NCI-H187 treated with DMSO at 0.1 percent for 48 hours (cell line): ENCODE measurements at regions not wholly inside any gene's neighbourhood (a gene's known extent, or its start where the extent isn't known, plus 50 kb on each side); places are given as distances from the start of the nearest gene placed in this dataset.
"Not testable (repeated sequence)": the region's sequence is repeated elsewhere in the genome, so short reads cannot be mapped to it uniquely, and the experiment has no call there.

Source experiments
- DNase-seq: peaks from one replicate; lab custom pipeline; 2025; lab: John Stamatoyannopoulos, UW

DNA sequence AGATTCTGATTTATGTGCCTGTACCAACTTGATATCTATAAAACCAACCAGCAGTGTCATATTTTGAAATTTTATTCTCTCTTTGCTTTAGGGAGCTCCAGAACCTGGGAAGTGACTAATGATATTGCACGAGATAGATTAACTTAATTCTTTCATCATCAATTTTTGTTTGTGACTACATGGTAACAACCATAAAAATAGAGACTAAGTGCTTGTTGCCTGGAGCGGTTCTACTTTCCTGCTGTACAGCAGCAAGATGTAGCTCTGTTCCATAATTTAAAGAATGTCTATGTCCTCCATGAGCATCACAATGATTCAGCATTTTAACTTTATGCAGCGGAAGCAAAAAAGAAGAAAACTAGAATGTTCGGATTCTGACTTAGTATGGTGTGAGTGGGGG, 275.6 kb downstream of the KLF5 start:
- no peak for DNase-seq

DNA sequence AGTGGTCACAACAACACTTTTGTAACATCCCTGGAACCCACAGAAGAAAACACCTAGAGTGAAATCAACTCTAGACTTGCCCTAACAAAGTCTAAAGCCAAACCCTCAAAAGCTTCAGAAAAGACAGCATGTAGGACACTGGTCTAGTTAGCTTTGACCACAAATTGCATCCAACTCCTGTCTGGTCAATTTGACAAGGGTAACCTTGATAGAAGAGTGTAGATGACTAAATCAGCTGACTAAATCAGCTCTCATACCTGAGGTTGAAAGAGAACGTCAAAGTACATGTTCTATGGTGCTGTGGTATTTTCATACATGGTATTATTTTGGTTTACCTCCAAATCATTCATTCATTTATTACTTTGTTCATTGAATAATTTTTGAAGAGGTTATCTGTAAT, 272.8 kb downstream of the KLF5 start:
- DNase-seq: no peak

DNA sequence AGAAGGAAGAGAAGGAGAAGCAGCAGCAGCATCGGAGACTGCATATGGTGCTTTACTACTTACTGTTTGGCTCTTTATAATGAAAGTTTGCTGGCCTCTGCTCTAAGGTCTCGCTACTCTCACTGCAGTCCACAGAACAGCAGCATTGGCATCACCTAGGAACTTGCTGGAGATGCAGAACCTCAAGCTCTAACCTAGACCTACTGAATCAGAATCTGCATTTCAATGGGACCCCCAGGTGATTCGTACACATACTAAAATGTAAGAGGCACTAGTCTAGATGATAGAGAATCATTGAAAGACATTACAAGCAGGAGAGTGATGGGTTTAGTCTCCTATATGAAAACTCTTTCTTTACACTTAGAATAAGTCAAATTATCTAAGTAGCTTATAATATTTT, 270.6 kb downstream of the KLF5 start:
- no peak for DNase-seq

DNA sequence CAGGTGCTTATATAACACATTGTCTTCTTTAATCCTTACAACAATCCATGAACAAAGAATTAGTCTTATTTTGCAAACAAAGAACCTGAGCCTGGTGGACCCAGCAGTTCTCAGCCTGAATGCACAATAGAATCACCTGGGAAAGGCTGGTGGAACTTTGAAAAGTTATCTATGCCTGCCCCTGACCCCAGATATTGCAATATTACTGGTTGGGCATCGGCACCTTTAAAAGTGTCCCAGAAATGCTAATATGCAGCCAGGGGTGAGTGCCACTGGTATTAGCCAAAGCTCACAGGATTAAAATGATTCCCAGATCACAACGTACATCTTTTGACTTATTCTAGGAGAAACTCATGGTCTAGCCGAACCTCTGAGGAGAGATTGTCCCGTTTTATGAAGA, 268.8 kb downstream of the KLF5 start:
- DNase-seq: no peak

DNA sequence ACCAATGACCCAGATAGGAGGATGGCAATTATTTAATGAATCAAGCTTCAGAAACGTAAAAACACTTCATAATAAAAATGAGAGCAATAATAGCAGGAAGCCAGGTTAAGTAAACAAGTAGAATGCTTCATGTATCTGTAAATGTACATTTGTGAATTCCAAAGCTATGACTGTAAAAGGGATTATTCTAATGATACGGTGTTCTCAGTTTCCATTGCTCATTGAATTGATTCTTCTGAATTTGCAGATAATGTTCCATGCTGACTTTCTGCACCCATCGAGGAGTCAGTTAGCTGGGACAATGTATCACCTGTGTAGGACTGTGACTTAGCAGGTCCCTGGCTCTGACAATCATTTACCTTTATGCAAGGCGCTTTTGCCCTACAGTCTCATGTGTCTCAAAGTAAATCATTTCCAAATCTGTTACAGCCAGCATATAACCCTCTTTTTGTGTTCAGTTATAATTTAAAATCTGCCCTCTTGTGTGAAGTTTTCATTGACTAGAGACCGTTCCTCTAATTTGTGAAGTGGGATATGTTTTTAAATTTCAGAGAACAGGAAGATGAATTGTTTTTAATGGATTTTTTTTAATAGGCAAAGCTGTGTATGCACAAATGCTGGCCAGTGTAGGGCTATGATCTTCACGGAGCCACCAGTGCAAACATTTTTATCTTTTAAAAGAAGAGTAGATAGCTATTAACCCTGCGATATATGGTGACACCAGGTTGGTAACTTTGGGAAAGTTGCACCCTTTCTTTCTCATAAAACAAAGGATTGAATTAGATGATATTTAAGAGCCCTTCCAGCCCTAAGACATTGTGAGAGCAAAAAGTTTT, 267.1 kb downstream of the KLF5 start:
- DNase-seq: no peak

DNA sequence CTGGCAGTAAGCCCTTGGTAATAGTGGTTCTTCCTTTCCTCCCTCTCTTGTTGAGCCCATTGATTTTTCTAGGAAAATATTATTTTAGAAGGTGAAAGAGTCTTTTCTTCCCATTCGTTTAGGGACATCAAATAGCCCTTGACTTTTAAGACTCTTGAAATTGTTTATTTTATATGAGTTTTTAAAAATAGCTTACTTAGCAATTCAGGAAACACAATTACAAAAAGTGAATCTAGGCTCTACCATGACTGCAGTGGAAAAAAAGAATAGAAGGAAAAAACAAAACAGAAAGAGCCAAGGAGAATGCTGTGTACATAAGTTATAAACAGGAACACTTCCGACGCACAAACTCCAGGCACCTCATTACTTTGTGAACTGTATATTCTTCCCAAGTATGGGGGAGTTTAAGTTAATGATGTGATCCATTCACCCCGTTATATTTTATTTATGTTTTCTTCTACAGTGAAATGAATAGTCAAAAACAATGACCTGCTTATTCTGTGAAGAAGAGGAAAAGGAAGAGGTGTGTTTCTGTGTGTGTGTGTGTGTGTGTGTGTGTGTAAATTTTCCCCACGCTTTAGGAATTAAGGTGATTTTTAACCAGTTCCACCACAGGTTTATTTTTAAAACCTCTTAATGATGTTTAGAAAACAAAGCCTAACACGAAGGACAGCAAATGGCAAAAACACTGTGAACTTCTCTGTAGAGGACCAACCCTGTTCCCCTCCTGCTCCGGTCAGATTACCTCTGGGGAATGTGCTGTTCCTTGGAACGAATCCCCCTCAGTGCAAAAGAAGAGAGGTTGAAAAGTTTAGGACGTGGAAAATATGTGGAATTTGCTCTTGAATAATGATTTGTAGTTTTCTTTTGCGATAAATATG, 266.3 kb downstream of the KLF5 start:
- DNase-seq: no peak

DNA sequence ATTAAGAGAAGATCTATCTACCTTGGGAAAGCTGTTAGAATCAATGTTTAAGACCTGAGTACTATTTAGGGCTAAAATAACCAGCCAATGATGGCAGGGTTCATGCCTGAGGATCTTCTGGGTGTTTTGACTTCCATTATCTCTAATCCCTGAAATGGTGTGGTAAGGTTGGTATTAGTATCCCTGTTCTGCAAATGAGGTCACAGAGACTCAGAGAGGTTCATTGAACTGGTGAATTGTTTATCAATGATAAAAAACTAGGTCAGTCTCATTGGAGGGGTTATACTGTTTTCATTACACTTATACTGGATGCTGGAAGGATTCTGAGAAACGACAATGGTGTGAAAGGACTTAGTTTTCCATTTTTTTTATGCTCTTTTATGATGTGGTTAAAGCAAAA, 264.8 kb downstream of the KLF5 start:
- no peak for DNase-seq

DNA sequence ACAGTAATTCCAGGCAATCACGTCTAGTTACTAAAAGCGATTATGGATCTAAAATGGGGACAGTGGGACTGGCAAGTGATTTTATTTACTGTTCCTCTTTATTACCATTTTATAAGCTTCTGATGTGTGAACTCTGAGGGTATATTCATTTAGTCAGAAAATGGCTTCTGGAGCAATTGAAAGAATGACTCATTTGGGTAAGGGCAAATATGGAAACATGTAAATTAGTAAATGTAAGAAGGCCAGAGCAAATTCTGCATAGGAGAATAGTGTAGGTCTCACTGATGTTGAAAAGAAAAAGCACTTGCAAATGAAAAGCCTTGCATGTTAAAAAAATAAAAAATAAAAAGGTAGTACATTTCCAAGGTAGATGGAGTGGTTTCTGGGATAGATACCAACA, 262.2 kb downstream of the KLF5 start:
- DNase-seq: no peak

DNA sequence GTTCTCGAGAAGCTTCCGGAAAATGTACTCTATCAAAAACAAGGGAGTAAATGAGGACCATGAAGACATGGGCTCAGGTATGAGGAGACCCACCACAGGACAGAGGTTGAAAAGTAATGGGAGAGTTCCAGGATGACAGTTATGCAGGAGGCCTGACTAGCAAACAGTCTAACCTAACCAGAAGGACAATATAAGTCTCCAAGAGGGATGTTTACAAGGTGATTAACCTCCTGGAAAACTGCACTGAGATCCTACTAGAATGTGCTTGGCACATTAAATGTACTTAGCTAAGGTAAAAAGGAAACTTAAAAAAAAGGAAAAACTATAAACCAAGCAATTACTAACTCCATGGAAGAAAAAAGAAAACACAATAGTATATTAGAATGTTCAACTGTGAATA, 258.3 kb downstream of the KLF5 start:
- DNase-seq: no peak

DNA sequence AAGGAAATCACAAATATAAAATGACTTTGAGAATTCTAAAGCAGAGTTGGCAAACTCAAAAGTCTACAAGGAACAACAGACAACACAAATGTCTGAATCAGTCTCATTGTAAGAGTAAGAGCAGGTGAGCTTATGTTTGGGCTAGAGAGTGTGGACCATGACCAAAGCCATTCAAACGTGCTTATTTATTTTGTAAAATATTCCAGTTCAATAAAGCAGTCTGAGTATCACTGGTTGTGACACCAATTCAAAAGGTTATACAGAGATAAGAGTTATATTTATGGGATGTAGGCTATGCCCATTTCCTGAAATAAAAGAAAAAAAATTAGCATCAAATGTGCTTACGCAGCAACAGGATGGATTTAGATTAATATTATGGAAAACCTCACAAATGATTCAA, 251.6 kb downstream of the KLF5 start:
- DNase-seq: no peak

DNA sequence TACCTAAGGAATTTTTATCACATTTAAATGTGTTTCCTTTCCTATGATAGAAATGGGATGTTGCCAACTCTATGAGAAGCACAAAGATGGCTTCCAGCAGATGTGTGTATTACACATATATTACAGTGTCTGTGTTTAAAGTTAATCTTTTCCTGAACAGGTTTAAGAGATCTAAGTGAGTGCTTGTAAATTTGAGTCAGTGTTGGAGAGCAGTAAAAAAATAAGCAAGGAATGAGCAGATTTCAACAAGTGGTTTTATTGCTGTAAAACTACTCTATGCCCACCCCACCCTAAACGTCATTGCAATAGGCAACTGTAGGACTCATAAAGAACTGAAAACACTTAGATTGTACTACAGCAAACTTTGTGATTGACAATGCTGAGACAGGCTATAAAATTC, 248.7 kb downstream of the KLF5 start:
- DNase-seq: no peak

DNA sequence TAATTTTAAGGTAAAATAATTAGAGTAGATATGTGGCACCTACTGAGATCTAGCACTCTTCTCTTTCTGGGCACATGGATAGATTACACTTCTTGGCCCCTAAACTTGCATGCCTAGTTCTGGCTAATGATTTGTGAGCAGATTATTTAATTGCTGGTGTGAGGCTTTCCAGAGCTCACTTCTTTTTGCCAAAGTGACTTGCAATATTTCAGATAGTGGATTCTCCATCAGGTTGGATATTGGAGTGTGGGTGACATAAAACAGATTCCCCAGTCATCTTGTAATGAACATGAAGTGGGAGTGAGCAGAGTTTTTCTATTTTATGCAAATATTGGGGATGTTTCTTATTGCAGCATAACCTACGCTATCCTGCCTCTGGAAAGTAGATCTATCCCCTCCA, 247.9 kb downstream of the KLF5 start:
- no peak for DNase-seq

DNA sequence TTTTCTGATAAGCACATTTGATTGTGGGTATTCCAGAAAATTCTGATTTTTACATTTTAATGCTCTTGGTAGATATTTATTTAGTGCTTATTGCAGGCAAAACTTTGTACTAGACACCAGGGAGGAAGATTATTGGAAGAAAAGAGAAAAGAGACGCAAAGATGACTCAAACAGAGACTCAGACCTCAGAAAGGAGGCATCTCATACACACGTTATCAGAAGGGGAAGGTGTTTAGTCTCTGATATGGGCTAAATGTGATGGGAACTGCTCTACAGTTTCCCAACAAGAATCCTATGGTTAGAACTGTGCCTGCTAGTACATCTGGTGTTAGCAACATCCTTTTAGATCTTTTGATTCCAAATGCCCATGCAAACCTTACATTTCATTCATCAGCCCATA, 245.6 kb downstream of the KLF5 start:
- no peak for DNase-seq

DNA sequence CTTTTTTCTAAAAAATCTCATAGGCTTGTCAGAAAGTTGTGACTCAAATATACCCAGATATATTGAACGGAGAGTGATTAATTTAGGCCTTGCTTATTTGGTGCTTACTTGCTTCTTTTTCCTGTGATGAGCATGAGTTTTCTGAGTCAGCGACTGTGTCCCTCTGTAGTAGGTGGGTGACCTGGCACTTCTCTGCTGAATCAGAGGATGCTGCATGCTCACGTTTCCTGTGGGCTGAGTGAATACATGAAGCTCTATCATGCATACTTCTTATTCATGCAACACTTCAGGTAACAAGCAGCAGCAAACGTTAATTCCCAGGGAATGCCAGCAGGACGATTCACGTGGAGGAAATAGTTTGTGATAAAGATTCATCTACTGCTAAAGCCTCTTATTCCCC, 245.0 kb downstream of the KLF5 start:
- DNase-seq: no peak

DNA sequence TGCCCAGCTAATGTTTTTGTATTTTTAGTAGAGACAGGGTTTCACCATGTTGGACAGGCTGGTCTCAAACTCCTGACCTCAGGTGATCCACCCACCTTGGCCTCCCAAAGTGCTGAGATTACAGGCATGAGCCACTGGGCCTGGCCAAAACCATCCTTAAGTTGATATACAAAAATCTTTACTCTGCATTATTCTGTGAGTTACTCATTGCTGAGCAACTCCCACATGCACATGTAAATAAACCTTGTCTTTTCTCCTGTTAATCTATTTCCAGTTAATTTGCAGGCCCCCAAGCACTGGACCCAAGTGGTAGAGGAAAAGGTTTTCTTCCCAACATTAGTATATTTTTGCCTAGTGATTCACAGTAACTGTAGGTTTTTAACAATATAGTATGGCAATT, 242.8 kb downstream of the KLF5 start:
- DNase-seq: not testable (repeated sequence)

DNA sequence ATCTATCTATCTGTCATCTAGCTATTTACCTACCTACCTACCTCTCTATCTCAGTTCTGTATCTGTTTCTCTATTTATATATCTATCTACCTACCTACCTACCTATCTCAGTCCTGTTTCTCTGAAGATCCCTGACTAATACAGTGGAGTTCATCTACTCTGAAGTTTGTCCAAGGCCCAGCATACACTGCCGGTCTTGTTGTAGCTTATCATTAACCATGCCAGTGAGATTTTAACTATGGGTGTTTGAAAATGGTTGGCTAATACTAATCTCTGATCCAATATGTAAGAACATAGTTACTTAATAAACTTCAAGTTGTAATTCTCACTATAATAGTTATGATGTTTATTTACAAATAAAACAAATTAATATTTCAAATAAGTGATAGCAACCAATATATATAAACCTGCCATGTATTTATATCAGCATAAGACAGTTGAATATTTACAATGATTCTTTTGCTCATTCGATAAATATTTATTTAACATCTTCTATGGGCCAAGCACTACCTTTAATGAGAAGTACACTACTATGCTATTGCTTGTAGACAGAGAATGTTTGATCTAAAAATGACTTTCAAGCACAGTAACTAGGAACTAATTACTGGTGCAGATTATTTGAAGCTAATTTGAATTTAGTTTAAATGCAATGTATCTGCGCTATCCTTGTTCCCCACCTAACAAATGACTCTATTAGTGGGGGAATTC, 242.1 kb downstream of the KLF5 start:
- DNase-seq: no peak

DNA sequence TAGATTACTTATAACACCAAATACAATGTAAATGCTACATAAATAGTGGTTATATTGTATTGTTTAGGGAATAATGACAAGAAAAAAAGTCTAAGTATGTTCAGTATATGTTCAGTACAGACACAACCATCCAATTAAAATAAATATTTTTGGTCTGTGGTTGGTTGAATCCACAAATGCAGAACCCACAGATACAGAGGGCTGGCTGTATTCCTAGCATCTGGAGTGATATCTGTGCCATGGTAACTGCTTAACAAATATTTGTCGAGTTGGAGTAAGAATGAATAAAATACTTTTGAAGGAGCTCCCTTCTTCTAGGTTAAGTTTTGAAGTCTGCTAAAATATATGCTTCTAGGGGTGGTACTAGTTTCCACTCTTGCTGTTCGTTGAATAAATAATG, 241.0 kb downstream of the KLF5 start:
- no peak for DNase-seq

DNA sequence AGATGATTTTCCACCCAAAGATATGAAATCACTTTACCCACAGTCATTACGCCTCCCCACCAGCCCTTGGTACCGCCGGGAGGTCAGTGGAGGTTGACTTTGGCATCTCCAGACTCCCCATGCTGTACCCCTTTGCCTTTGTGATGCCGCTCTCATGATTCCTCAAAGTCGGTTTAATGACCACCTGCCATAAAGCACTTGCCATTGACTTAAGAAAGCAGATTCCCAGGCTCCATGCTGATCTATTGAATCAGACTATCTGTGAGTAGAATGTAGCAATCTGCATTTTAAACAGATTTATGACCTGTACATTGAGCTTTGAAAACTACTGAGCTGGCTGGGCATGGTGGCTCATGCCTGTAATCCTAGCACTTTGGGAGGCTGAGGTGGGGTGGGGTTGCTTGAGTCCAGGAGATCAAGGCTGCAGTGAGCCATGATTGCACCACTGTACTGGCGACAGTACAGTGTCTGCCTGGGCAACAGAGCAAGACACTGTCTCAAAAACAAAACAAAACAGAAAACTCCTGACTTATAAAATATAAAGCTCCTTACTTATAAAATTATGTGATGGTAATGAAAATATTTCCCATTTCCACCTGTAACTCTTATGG, 235.2 kb downstream of the KLF5 start:
- no peak for DNase-seq

DNA sequence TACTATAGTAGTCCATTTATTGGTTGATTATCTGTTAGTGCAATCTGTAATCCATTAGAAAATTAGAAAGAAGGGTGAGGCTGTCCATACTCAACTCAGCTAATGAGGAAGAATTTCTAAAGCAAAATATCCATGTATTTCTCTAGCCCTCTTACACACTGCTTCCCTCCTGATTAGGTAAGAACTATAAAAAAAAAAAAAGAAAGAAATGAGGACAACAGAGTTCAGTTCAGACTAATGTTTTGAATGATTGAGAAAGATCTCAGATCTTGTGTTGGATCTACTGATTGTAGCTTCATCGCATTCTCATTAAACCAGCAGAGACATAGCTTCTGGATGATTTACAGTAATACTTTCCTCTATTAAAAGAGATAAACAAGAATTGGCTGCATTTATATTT, 233.3 kb downstream of the KLF5 start:
- no peak for DNase-seq

DNA sequence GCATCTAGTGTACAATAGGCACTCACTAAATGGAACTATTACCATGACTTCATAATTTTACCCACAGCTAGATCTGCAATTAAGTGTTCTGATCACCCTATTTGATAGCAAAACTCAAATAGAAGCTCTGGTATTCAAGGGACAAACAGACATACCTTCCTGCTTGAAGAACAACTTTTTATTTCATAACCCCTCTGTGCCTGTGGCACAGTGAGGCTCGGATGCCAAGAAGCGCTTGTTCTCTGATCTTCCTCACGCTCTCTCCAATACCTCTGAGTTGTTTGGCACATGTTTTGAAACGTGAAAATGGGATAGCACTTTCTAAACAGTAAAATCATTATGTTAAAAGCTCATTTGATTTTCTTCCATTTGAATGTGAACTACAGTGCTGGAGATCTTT, 232.0 kb downstream of the KLF5 start:
- no peak for DNase-seq

DNA sequence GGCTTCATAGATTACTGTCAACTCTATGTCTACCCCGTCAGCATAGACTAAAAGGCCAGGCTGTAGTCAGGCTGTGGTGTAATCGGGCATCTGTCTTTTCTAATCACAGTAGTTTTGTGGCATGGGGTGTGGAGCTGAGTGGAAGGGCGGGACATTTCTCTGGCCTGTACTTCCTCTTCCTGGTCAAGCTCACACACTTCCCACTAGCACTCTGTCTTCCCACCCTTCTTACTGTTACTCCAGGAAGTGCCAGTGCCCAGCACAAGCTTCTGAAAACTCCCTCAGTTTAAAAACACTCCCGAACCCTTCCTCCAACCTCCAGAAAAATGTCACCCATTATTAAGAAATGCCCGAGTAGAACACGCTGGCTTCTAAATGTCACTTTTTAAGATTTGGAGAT, 229.8 kb downstream of the KLF5 start:
- DNase-seq: no peak

DNA sequence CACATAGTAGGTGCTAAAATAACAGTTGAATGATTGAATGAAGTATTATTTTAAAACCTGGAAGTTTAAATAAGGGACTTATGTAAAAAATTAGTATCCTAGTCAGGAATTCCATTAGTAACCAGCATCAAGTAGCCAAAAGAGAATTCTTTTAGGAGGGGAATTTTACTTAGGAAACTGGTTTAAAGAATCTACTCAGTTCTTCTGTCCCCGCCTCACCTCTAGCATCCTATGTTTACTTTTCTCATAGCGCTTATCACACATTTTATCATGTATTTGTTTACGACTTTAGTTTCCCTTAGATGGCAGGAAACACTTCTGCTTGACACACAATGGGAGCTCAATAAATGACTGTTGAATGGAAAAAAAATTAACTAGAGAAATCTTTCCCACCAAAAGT, 229.0 kb downstream of the KLF5 start:
- DNase-seq: no peak
